ENCODE measurements at regions not wholly inside any gene's neighbourhood (a gene's known extent, or its start where the extent isn't known, plus 50 kb on each side); places are given as distances from the start of the nearest gene placed in this dataset.
A peak's percentile ranks its signal among the peaks of the same experiment; 100 is the strongest.

GRCh38 chr5:175032013-175032412 lies 307.6 kb downstream of the MSX2 start:
- intact Hi-C loops (cut with micrococcal nuclease), result no loop called here
- BruUV-seq (replicated peaks), result no TSS peak
- ATAC-seq, result no peak
- H4K20me1 ChIP-seq (ENCODE audit: low read length), result no peaks in the 10 kb centered on the region
- no peak overlapping the region for H3K4me2 ChIP-seq (ENCODE audit: low read length)
- no peak overlapping the region for H2AFZ ChIP-seq (ENCODE audit: low read length)
- no peaks in the 10 kb centered on the region for H3K4me1 ChIP-seq (ENCODE audit: insufficient read depth, low read length)
- no peak overlapping the region for H3K9ac ChIP-seq (ENCODE audit: low read length)
- CTCF ChIA-PET, result no interaction called here
- no peaks in the 10 kb centered on the region for H3K9me3 ChIP-seq (ENCODE audit: low read length)
- no peaks in the 10 kb centered on the region for H3F3A ChIP-seq (ENCODE audit: low read length, unreplicated experiment)
- no peak overlapping the region for H3K27ac ChIP-seq (ENCODE audit: low read length)
- H3K79me2 ChIP-seq (ENCODE audit: low read length), result no peaks in the 10 kb centered on the region
- POLR2A ChIA-PET (ENCODE audit: unreplicated experiment), result no interaction called here
- no peak for DNase-seq
- H3K36me3 ChIP-seq (ENCODE audit: low read depth, low read length), result no peaks in the 10 kb centered on the region
- no peaks in the 10 kb centered on the region for H3K9me2 ChIP-seq (replicated peaks; ENCODE audit: low read length)
- H3K4me3 ChIP-seq (ENCODE audit: low read length), result no peak overlapping the region
- TF ChIP-seq EZH2 (IDR thresholded peaks at IDR 0.05; ENCODE audit: low read length, unreplicated experiment) (no peak), CTCF (conservative IDR thresholded peaks at IDR 0.05; ENCODE audit: low read depth, low read length) (no peak), EZH2phosphoT487 (IDR thresholded peaks at IDR 0.05; ENCODE audit: borderline replicate concordance, low read length) (no peak)
- no peaks in the 10 kb centered on the region for H3K27me3 ChIP-seq (ENCODE audit: low read length)

DNA sequence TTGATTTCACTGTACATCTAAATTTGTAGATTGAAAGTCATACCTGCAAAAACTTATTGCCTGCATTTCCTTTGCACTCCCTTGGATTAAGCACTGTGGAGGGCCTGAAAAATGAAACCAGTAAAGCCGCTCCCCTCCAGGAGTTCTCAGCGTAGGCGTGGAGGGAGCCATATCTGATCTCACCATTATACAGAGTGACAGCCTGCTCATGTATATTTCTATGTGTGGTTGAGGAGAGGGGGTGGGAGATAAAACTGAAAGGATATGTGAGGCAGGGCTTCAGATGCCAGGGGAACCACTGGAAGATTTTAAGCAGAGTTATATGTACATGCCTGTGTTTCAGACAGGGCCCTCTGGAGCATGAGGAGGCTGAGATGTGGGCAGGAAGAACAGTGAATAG lies 303.0 kb downstream of the MSX2 start:
- Histone ChIP-seq H4K20me1 (ENCODE audit: low read length) (no peaks in the 10 kb centered on the region), H3K36me3 (ENCODE audit: low read depth, low read length) (no peaks in the 10 kb centered on the region), H3K79me2 (ENCODE audit: low read length) (no peaks in the 10 kb centered on the region), H3K4me2 (ENCODE audit: low read length) (no peak overlapping the region), H3K27ac (ENCODE audit: low read length) (no peak overlapping the region), H3K4me1 (ENCODE audit: insufficient read depth, low read length) (no peaks in the 10 kb centered on the region), H3K27me3 (ENCODE audit: low read length) (no peaks in the 10 kb centered on the region), H3K9ac (ENCODE audit: low read length) (no peak overlapping the region), H3K4me3 (ENCODE audit: low read length) (no peak overlapping the region), H3K9me3 (ENCODE audit: low read length) (no peaks in the 10 kb centered on the region), H3F3A (ENCODE audit: low read length, unreplicated experiment) (no peaks in the 10 kb centered on the region), H3K9me2 (replicated peaks; ENCODE audit: low read length) (no peaks in the 10 kb centered on the region), H2AFZ (ENCODE audit: low read length) (no peak overlapping the region)
- ATAC-seq, result no peak
- CTCF ChIA-PET, result no interaction called here
- BruUV-seq (replicated peaks), result no TSS peak
- TF ChIP-seq CTCF (conservative IDR thresholded peaks at IDR 0.05; ENCODE audit: low read depth, low read length), result no peak
- TF ChIP-seq EZH2 (IDR thresholded peaks at IDR 0.05; ENCODE audit: low read length, unreplicated experiment), result no peak
- TF ChIP-seq EZH2phosphoT487 (IDR thresholded peaks at IDR 0.05; ENCODE audit: borderline replicate concordance, low read length), result no peak
- no peak for DNase-seq
- POLR2A ChIA-PET (ENCODE audit: unreplicated experiment), result no interaction called here
- intact Hi-C loops (cut with micrococcal nuclease), result no loop called here

GRCh38 chr5:175025077-175025476 lies 300.7 kb downstream of the MSX2 start:
- BruUV-seq (replicated peaks), result no TSS peak
- H3K4me1 ChIP-seq (ENCODE audit: insufficient read depth, low read length), result no peaks in the 10 kb centered on the region
- H3K4me2 ChIP-seq (ENCODE audit: low read length), result no peak overlapping the region
- peaks cover 3% of the 10 kb centered on the region; the same call in 1 of the 2 replicates for H3K27me3 ChIP-seq (ENCODE audit: low read length)
- H3K36me3 ChIP-seq (ENCODE audit: low read depth, low read length), result no peaks in the 10 kb centered on the region
- no peaks in the 10 kb centered on the region for H3K9me2 ChIP-seq (replicated peaks; ENCODE audit: low read length)
- H3K9me3 ChIP-seq (ENCODE audit: low read length), result no peaks in the 10 kb centered on the region
- no peak overlapping the region for H3K4me3 ChIP-seq (ENCODE audit: low read length)
- no peak overlapping the region for H3K27ac ChIP-seq (ENCODE audit: low read length)
- H3F3A ChIP-seq (ENCODE audit: low read length, unreplicated experiment), result no peaks in the 10 kb centered on the region
- no peak overlapping the region for H2AFZ ChIP-seq (ENCODE audit: low read length)
- H4K20me1 ChIP-seq (ENCODE audit: low read length), result no peaks in the 10 kb centered on the region
- H3K9ac ChIP-seq (ENCODE audit: low read length), result no peak overlapping the region
- DNase-seq, result peak; percentile 37
- ChIA-PET CTCF (no interaction called here), POLR2A (ENCODE audit: unreplicated experiment) (no interaction called here)
- no peak for ATAC-seq
- H3K79me2 ChIP-seq (ENCODE audit: low read length), result no peaks in the 10 kb centered on the region
- no peak for TF ChIP-seq EZH2phosphoT487 (IDR thresholded peaks at IDR 0.05; ENCODE audit: borderline replicate concordance, low read length)
- no peak for TF ChIP-seq CTCF (conservative IDR thresholded peaks at IDR 0.05; ENCODE audit: low read depth, low read length)
- no peak for TF ChIP-seq EZH2 (IDR thresholded peaks at IDR 0.05; ENCODE audit: low read length, unreplicated experiment)
- intact Hi-C loops (cut with micrococcal nuclease), result no loop called here
